GM21737 (cell line): ENCODE measurements at regions not wholly inside any gene's neighbourhood (a gene's known extent, or its start where the extent isn't known, plus 50 kb on each side); places are given as distances from the start of the nearest gene placed in this dataset.
"Not testable (repeated sequence)": the region's sequence is repeated elsewhere in the genome, so short reads cannot be mapped to it uniquely, and the experiment has no call there.

ENCODE experiments used
- ATAC-seq: cut with Tn5 transposase; IDR thresholded peaks from one replicate; pipeline ENCODE4 v1.9.1; 2021; ENCODE audit warnings: mild to moderate bottlenecking, moderate library complexity; ENCODE audit not compliant: unreplicated experiment

GRCh38 chr5:96214442-96215197 lies 218.4 kb downstream of the PCSK1 start:
- no peak for ATAC-seq

- no peak for ATAC-seq
Observed at GRCh38 chr5:96209829-96210228, 223.2 kb downstream of the PCSK1 start.

GRCh38 chr5:96207420-96207819 lies 225.6 kb downstream of the PCSK1 start:
- no peak for ATAC-seq

- no peak for ATAC-seq
Observed at GRCh38 chr5:96203761-96204160, 229.3 kb downstream of the PCSK1 start.

- ATAC-seq: no peak
Observed at GRCh38 chr5:96201503-96201902, 231.5 kb downstream of the PCSK1 start.

- ATAC-seq: no peak
Observed at GRCh38 chr5:96200641-96201040, 232.4 kb downstream of the PCSK1 start.

- no peak for ATAC-seq
Observed at GRCh38 chr5:96199713-96200183, 233.3 kb downstream of the PCSK1 start.

GRCh38 chr5:96198356-96199058 lies 234.5 kb downstream of the PCSK1 start:
- no peak for ATAC-seq

GRCh38 chr5:96197767-96198166 lies 235.3 kb downstream of the PCSK1 start:
- ATAC-seq: not testable (repeated sequence)

GRCh38 chr5:96197347-96197746 lies 235.7 kb upstream of the ELL2 start:
- no peak for ATAC-seq

GRCh38 chr5:96196890-96197289 lies 235.2 kb upstream of the ELL2 start:
- ATAC-seq: no peak

- no peak for ATAC-seq
Observed at GRCh38 chr5:96196407-96196806, 234.8 kb upstream of the ELL2 start.

- ATAC-seq: no peak
Observed at GRCh38 chr5:96195123-96195522, 233.5 kb upstream of the ELL2 start.

- ATAC-seq: no peak
Observed at GRCh38 chr5:96194593-96194992, 232.9 kb upstream of the ELL2 start.

- no peak for ATAC-seq
Observed at GRCh38 chr5:96193946-96194345, 232.3 kb upstream of the ELL2 start.

- ATAC-seq: no peak
Observed at GRCh38 chr5:96189987-96190386, 228.3 kb upstream of the ELL2 start.

- no peak for ATAC-seq
Observed at GRCh38 chr5:96189028-96189826, 227.6 kb upstream of the ELL2 start.

- no peak for ATAC-seq
Observed at GRCh38 chr5:96187309-96188027, 225.8 kb upstream of the ELL2 start.

GRCh38 chr5:96184510-96184909 lies 222.9 kb upstream of the ELL2 start:
- not testable (repeated sequence) for ATAC-seq

- ATAC-seq: no peak
Observed at GRCh38 chr5:96180684-96181435, 219.2 kb upstream of the ELL2 start.
